ENCODE measurements at regions not wholly inside any gene's neighbourhood (a gene's known extent, or its start where the extent isn't known, plus 50 kb on each side); places are given as distances from the start of the nearest gene placed in this dataset.
A peak's percentile ranks its signal among the peaks of the same experiment; 100 is the strongest.

DNA sequence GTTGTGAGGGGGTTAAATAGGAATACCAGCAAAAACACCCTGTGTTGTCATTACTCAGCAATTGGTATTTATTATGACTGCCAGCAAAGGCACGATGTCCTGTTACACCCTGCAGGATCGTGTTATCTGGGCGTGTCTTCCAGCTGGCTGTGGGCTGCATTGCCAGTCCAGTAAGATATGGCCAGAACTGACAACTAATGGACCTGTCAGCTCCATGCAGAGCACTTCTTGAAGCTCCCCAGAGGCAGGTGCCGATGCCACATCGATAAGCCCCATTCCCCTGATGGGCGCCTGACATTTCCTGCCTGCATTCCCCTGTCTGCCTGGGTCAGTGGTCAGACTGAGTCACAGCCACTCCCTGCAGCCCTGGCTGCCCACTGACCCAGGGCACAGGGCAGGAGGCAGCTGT is 79.7 kb upstream of the RASGRF1 start:
- Histone ChIP-seq H3K27ac (ENCODE audit: low read depth in 2 of 2, low read length in 2 of 2) (no peak overlapping the region), H3K4me3 (ENCODE audit: low read length in 3 of 3) (no peak overlapping the region), H3K9ac (ENCODE audit: low read length in 3 of 3) (no peak overlapping the region), H3K27me3 (ENCODE audit: control insufficient read depth, insufficient read depth, low read length) (no peaks in the 10 kb centered on the region), H3K9me3 (ENCODE audit: control insufficient read depth in 2 of 3, insufficient read depth in 1 of 3, low read length in 3 of 3) (no peaks in the 10 kb centered on the region), H3K36me3 (ENCODE audit: control insufficient read depth in 2 of 3, insufficient read depth in 3 of 3, low read length in 3 of 3) (no peaks in the 10 kb centered on the region), H3K4me1 (ENCODE audit: control insufficient read depth in 2 of 3, insufficient read depth in 2 of 3, low read depth in 1 of 3, low read length in 3 of 3) (peaks cover 0 to 5% (median 0%) of the 10 kb centered on the region in 3 donors)
- intact Hi-C loops (cut with DNase I): no loop called here
- FAIRE-seq (no peak), DNase-seq (no peak)
- no peak for TF ChIP-seq CTCF (IDR thresholded peaks at IDR 0.05; ENCODE audit: borderline replicate concordance, extremely low read depth, insufficient read depth)

- Histone ChIP-seq H3K4me3 (ENCODE audit: low read length in 3 of 3) (no peak overlapping the region), H3K27me3 (ENCODE audit: control insufficient read depth, insufficient read depth, low read length) (no peaks in the 10 kb centered on the region), H3K27ac (ENCODE audit: low read depth in 2 of 2, low read length in 2 of 2) (no peak overlapping the region), H3K9me3 (ENCODE audit: control insufficient read depth in 2 of 3, insufficient read depth in 1 of 3, low read length in 3 of 3) (no peaks in the 10 kb centered on the region), H3K9ac (ENCODE audit: low read length in 3 of 3) (no peak overlapping the region), H3K4me1 (ENCODE audit: control insufficient read depth in 2 of 3, insufficient read depth in 2 of 3, low read depth in 1 of 3, low read length in 3 of 3) (peaks cover 0 to 5% (median 0%) of the 10 kb centered on the region in 3 donors), H3K36me3 (ENCODE audit: control insufficient read depth in 2 of 3, insufficient read depth in 3 of 3, low read length in 3 of 3) (no peaks in the 10 kb centered on the region)
- TF ChIP-seq CTCF (IDR thresholded peaks at IDR 0.05; ENCODE audit: borderline replicate concordance, extremely low read depth, insufficient read depth): no peak
- DNase-seq: no peak
- FAIRE-seq: no peak
- intact Hi-C loops (cut with DNase I): no loop called here
These were observed 79.0 kb upstream of the RASGRF1 start for GRCh38 chr15:79169526-79170133.

- peaks cover 0 to 5% (median 0%) of the 10 kb centered on the region in 3 donors for H3K4me1 ChIP-seq (ENCODE audit: control insufficient read depth in 2 of 3, insufficient read depth in 2 of 3, low read depth in 1 of 3, low read length in 3 of 3)
- DNase-seq (peak; percentile 58 to 84 (median 72)), FAIRE-seq (no peak)
- no peaks in the 10 kb centered on the region for H3K9me3 ChIP-seq (ENCODE audit: control insufficient read depth in 2 of 3, insufficient read depth in 1 of 3, low read length in 3 of 3)
- TF ChIP-seq CTCF (IDR thresholded peaks at IDR 0.05; ENCODE audit: borderline replicate concordance, extremely low read depth, insufficient read depth): no peak
- no peaks in the 10 kb centered on the region for H3K36me3 ChIP-seq (ENCODE audit: control insufficient read depth in 2 of 3, insufficient read depth in 3 of 3, low read length in 3 of 3)
- H3K4me3 ChIP-seq (ENCODE audit: low read length in 3 of 3): no peak overlapping the region
- H3K27ac ChIP-seq (ENCODE audit: low read depth in 2 of 2, low read length in 2 of 2): no peak overlapping the region
- H3K27me3 ChIP-seq (ENCODE audit: control insufficient read depth, insufficient read depth, low read length): no peaks in the 10 kb centered on the region
- intact Hi-C loops (cut with DNase I): no loop called here
- no peak overlapping the region for H3K9ac ChIP-seq (ENCODE audit: low read length in 3 of 3)
These were observed 78.4 kb upstream of the RASGRF1 start for GRCh38 chr15:79168922-79169456.
